Liver (tissue), 8 donors: ENCODE measurements at regions not wholly inside any gene's neighbourhood (a gene's known extent, or its start where the extent isn't known, plus 50 kb on each side); places are given as distances from the start of the nearest gene placed in this dataset.

Experiments
- DNase-seq: peaks from one replicate; pipeline ENCODE4 v3.0.0-alpha.2; 2017; ENCODE audit warnings: low spot score
- H3K27ac ChIP-seq, 2 donors: one replicate each; pipeline ENCODE4 v1.7.0; 2013; ENCODE audit warnings: inconsistent platforms in 2 of 2, low read length in 2 of 2, control low read depth in 1 of 2, low read depth in 1 of 2, mild to moderate bottlenecking in 1 of 2
- H3K27me3 ChIP-seq, 4 donors: one replicate each; pipeline versions ENCODE4 v1.6.1 to v1.7.0; 2013; ENCODE audit warnings: low read length in 3 of 4, inconsistent platforms in 1 of 4, mild to moderate bottlenecking in 1 of 4, moderate library complexity in 1 of 4; ENCODE audit not compliant: control insufficient read depth in 4 of 4, insufficient read depth in 4 of 4
- H3K36me3 ChIP-seq, 4 donors: one replicate each; pipeline versions ENCODE4 v1.6.1 to v1.7.0; 2013; ENCODE audit warnings: low read length in 3 of 4, mild to moderate bottlenecking in 3 of 4, low read depth in 1 of 4, moderate library complexity in 1 of 4; ENCODE audit not compliant: control insufficient read depth in 4 of 4, insufficient read depth in 3 of 4
- H3K4me1 ChIP-seq, 4 donors: one replicate each; pipeline versions ENCODE4 v1.6.1 to v1.7.0; 2013; ENCODE audit warnings: low read length in 3 of 4, mild to moderate bottlenecking in 3 of 4, moderate library complexity in 1 of 4; ENCODE audit not compliant: control insufficient read depth in 4 of 4, insufficient read depth in 4 of 4
- H3K4me3 ChIP-seq, 3 donors: one replicate each; pipeline versions ENCODE4 v1.6.1 to v1.7.0; 2013; ENCODE audit warnings: low read length in 3 of 3, control low read depth in 1 of 3, low read depth in 1 of 3, mild to moderate bottlenecking in 1 of 3
- H3K9ac ChIP-seq, 2 donors: one replicate each; pipeline ENCODE4 v1.7.0; 2013; ENCODE audit warnings: low read length in 2 of 2, mild to moderate bottlenecking in 2 of 2, moderate library complexity in 2 of 2, control low read depth in 1 of 2, low read depth in 1 of 2
- H3K9me3 ChIP-seq, 4 donors: one replicate each; pipeline versions ENCODE4 v1.6.1 to v1.7.0; 2013; ENCODE audit warnings: low read length in 3 of 4; ENCODE audit not compliant: control insufficient read depth in 4 of 4
- CTCF ChIP-seq: fragments of 150-350 bp; IDR thresholded peaks from 2 replicates; pipeline ENCODE4 v1.5.1; 2017; ENCODE audit warnings: improper control_type of control experiment, low read depth, low read length; ENCODE audit not compliant: missing input control
- FOXA1 ChIP-seq: IDR thresholded peaks from 2 replicates; pipeline ENCODE4 v1.6.1; 2016; ENCODE audit warnings: antibody characterized with exemption
- FOXA2 ChIP-seq: IDR thresholded peaks from 2 replicates; pipeline ENCODE4 v1.6.1; 2016; ENCODE audit warnings: antibody characterized with exemption
- GABPA ChIP-seq, 2 donors: IDR thresholded peaks in 1 of 2; conservative IDR thresholded peaks in 1 of 2; 2 replicates each; pipeline ENCODE4 v1.6.1; 2016; ENCODE audit warnings: antibody characterized with exemption in 2 of 2, mild to moderate bottlenecking in 1 of 2, moderate library complexity in 1 of 2
- HNF4A ChIP-seq, 2 donors: conservative IDR thresholded peaks; 2 replicates each; pipeline ENCODE4 v1.6.1; 2016; ENCODE audit warnings: antibody characterized with exemption in 2 of 2, mild to moderate bottlenecking in 2 of 2
- HNF4G ChIP-seq: IDR thresholded peaks from 2 replicates; pipeline ENCODE4 v1.6.1; 2016; ENCODE audit warnings: antibody characterized with exemption
- NR2F2 ChIP-seq: IDR thresholded peaks from 2 replicates; pipeline ENCODE4 v1.6.1; 2016; ENCODE audit warnings: antibody characterized with exemption
- REST ChIP-seq: IDR thresholded peaks from 2 replicates; pipeline ENCODE4 v1.6.1; 2016; ENCODE audit warnings: antibody characterized with exemption, mild to moderate bottlenecking
- RXRA ChIP-seq, 2 donors: IDR thresholded peaks; 2 replicates each; pipeline ENCODE4 v1.6.1; 2017 to 2018; ENCODE audit warnings: antibody characterized with exemption in 2 of 2, mild to moderate bottlenecking in 1 of 2
- SP1 ChIP-seq: IDR thresholded peaks from 2 replicates; pipeline ENCODE4 v1.6.1; 2018; ENCODE audit warnings: antibody characterized with exemption, mild to moderate bottlenecking
- TAF1 ChIP-seq: conservative IDR thresholded peaks from 2 replicates; pipeline ENCODE4 v1.6.1; 2016; ENCODE audit warnings: antibody characterized with exemption, mild to moderate bottlenecking
- YY1 ChIP-seq: IDR thresholded peaks from 2 replicates; pipeline ENCODE4 v1.6.1; 2016; ENCODE audit warnings: antibody characterized with exemption, mild to moderate bottlenecking
- WGBS: extraction: QIAGEN DNeasy Blood & Tissue Kit; methylation state at CpG from one replicate; pipeline ENCODE4 v1.1.7; 2013; 5-methylcytosine and 5-hydroxymethylcytosine counted together
- TF ChIP-seq, protein P1 (sequence below): IDR thresholded peaks from 2 replicates; pipeline ENCODE4 v1.6.1; 2016; ENCODE audit warnings: antibody characterized with exemption
- TF ChIP-seq, protein P2 (sequence below): IDR thresholded peaks from 2 replicates; pipeline ENCODE4 v1.6.1; 2016; ENCODE audit warnings: antibody characterized with exemption
- donor health status: healthy.
- donor health status: healthy.
- donor health status: healthy.
- donor health status: healthy.
- donor health status: healthy.

DNA sequence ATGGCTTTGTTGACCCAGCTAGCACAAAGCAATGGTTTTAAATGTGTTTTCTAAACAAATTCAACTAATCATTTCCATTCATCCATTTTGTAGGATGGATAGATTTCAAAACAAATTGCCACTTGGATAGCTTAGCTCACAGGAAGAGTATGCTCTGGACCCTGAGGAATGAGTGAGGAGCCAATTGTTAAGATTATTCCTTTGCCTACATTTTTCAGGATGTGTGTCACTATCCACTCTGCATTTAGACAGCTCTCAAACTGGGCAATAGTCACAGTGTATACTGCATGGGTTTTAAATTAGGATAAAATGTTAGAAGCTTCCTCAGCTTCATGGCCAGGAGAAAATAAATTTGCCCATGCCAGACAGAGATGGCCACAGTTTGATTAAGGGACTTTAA, 605.6 kb upstream of the TEX47 start:
- no peak overlapping the region for H3K9ac ChIP-seq
- no peaks in the 10 kb centered on the region for H3K27me3 ChIP-seq
- no peak overlapping the region for H3K27ac ChIP-seq
- H3K4me1 ChIP-seq: no peaks in the 10 kb centered on the region
- no peak for DNase-seq
- no peak overlapping the region for H3K4me3 ChIP-seq
- TF ChIP-seq FOXA2: no peak
- TF ChIP-seq RXRA (IDR thresholded peaks at IDR 0.05): no peak
- no peak for TF ChIP-seq HNF4G
- H3K9me3 ChIP-seq: no peaks in the 10 kb centered on the region
- H3K36me3 ChIP-seq: no peaks in the 10 kb centered on the region

DNA sequence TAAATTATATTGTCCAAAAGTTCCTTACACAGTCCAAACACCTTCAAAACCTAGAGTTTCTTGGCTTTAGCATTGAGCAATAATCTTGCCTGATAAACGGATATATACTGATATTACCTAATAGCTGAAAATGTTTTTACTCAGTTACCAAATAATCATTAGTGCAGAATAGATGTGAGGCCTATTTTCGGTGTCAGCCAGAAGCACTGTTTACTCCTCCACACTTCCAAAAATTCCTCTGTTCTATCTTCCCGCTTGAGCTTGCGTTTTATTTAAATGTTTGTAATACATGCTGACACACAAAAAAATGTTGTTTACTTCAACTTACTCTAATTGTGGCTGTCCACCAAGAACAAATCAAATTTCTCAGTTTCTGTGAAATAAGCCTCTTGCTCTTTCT, 606.2 kb upstream of the TEX47 start:
- Histone ChIP-seq H3K4me1 (no peaks in the 10 kb centered on the region), H3K9me3 (no peaks in the 10 kb centered on the region), H3K27me3 (no peaks in the 10 kb centered on the region), H3K4me3 (no peak overlapping the region), H3K27ac (no peak overlapping the region), H3K9ac (no peak overlapping the region), H3K36me3 (no peaks in the 10 kb centered on the region)
- TF ChIP-seq REST (no peak), HNF4A (conservative IDR thresholded peaks at IDR 0.05) (no peak), NR2F2 (no peak), RXRA (IDR thresholded peaks at IDR 0.05) (no peak), SP1 (no peak), YY1 (no peak), HNF4G (no peak)
- TF ChIP-seq, protein P1, sequence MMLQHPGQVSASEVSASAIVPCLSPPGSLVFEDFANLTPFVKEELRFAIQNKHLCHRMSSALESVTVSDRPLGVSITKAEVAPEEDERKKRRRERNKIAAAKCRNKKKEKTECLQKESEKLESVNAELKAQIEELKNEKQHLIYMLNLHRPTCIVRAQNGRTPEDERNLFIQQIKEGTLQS: no peak
- TF ChIP-seq, protein P2, sequence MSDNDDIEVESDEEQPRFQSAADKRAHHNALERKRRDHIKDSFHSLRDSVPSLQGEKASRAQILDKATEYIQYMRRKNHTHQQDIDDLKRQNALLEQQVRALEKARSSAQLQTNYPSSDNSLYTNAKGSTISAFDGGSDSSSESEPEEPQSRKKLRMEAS: no peak
- DNase-seq: no peak
- 55% methylated on average over 4 of the region's 4 CpGs for WGBS

- DNase-seq: no peak
- no peaks in the 10 kb centered on the region for H3K36me3 ChIP-seq
- no peak overlapping the region for H3K4me3 ChIP-seq
- H3K4me1 ChIP-seq: no peaks in the 10 kb centered on the region
- TF ChIP-seq YY1 (no peak), GABPA (IDR thresholded peaks at IDR 0.05 in 1 of 2, conservative IDR thresholded peaks at IDR 0.05 in 1 of 2) (no peak), HNF4G (no peak), TAF1 (no peak), REST (no peak), CTCF (no peak), SP1 (no peak), FOXA1 (no peak)
- TF ChIP-seq, protein P1: no peak
- TF ChIP-seq, protein P2: no peak
- no peak overlapping the region for H3K9ac ChIP-seq
- H3K27me3 ChIP-seq: no peaks in the 10 kb centered on the region
- H3K27ac ChIP-seq: no peak overlapping the region
- H3K9me3 ChIP-seq: no peaks in the 10 kb centered on the region
These were observed 656.4 kb upstream of the TEX47 start for GRCh38 chr7:89451911-89452310.
